Stimulated activated naive B cell treated with anti-CD40 and anti-IgM and Interleukin-4, amounts not matched to agents 10 μg/mL and 1 μg/mL and 100 μg/mL, for 72 hours (primary cell): ENCODE measurements at regions not wholly inside any gene's neighbourhood (a gene's known extent, or its start where the extent isn't known, plus 50 kb on each side); places are given as distances from the start of the nearest gene placed in this dataset.
A peak's percentile ranks its signal among the peaks of the same experiment; 100 is the strongest.

Experiments used
- ATAC-seq, 2 donors: fragments of 150-1000 bp; cut with Tn5 transposase; replicated peaks; 2 replicates each; pipeline ENCODE4 v1.10.0; 2021; ENCODE audit warnings: moderate library complexity in 1 of 2
- DNase-seq: peaks from one replicate; pipeline ENCODE4 v3.0.0; 2021
- H3K27ac Mint-ChIP-seq: one replicate; pipeline ENCODE4 v1.8.0; 2022; ENCODE audit warnings: mild to moderate bottlenecking, mixed read lengths
- H3K27me3 Mint-ChIP-seq, 2 donors: one replicate each; pipeline ENCODE4 v1.8.0; 2022; ENCODE audit warnings: mixed read lengths in 2 of 2
- H3K36me3 Mint-ChIP-seq, 2 donors: one replicate each; pipeline ENCODE4 v1.8.0; 2022; ENCODE audit warnings: mixed read lengths in 2 of 2, mild to moderate bottlenecking in 1 of 2
- H3K4me1 Mint-ChIP-seq, 2 donors: one replicate each; pipeline ENCODE4 v1.8.0; 2022; ENCODE audit warnings: mixed read lengths in 2 of 2, mild to moderate bottlenecking in 1 of 2
- H3K4me3 Mint-ChIP-seq, 2 donors: one replicate each; pipeline ENCODE4 v1.8.0; 2022; ENCODE audit warnings: mild to moderate bottlenecking in 2 of 2, mixed read lengths in 2 of 2, moderate library complexity in 1 of 2
- H3K9me3 Mint-ChIP-seq, 2 donors: one replicate each; pipeline ENCODE4 v1.8.0; 2022; ENCODE audit warnings: mixed read lengths in 2 of 2, mild to moderate bottlenecking in 1 of 2

- Mint-ChIP-seq H3K27ac (no peak overlapping the region), H3K9me3 (peaks cover 0 to 4% of the 10 kb centered on the region in 2 donors), H3K4me3 (no peak overlapping the region), H3K4me1 (no peaks in the 10 kb centered on the region), H3K27me3 (peaks cover 25 to 32% of the 10 kb centered on the region in 2 donors), H3K36me3 (no peaks in the 10 kb centered on the region)
- ATAC-seq: no peak
- DNase-seq: no peak
These were observed 68.8 kb upstream of the ATP2B2 start for GRCh38 chr3:10574101-10574620.

- Mint-ChIP-seq H3K27ac (no peak overlapping the region), H3K4me1 (no peaks in the 10 kb centered on the region), H3K27me3 (peaks cover 14 to 25% of the 10 kb centered on the region in 2 donors), H3K36me3 (no peaks in the 10 kb centered on the region), H3K4me3 (no peak overlapping the region), H3K9me3 (peaks cover 0 to 4% of the 10 kb centered on the region in 2 donors)
- ATAC-seq: no peak
- DNase-seq: no peak
These were observed 70.3 kb upstream of the ATP2B2 start for GRCh38 chr3:10575601-10576160.

- Mint-ChIP-seq H3K27ac (no peak overlapping the region), H3K27me3 (peaks cover 14 to 23% of the 10 kb centered on the region in 2 donors), H3K9me3 (no peaks in the 10 kb centered on the region), H3K4me3 (no peak overlapping the region), H3K36me3 (no peaks in the 10 kb centered on the region), H3K4me1 (no peaks in the 10 kb centered on the region)
- DNase-seq: no peak
- ATAC-seq: no peak
These were observed 72.1 kb upstream of the ATP2B2 start for GRCh38 chr3:10577486-10577885.

- Mint-ChIP-seq H3K27ac (no peak overlapping the region), H3K4me1 (no peaks in the 10 kb centered on the region), H3K36me3 (no peaks in the 10 kb centered on the region), H3K9me3 (no peaks in the 10 kb centered on the region), H3K4me3 (no peak overlapping the region), H3K27me3 (peaks cover 21 to 32% of the 10 kb centered on the region in 2 donors)
- no peak for ATAC-seq
- DNase-seq: no peak
These were observed 75.0 kb upstream of the ATP2B2 start for GRCh38 chr3:10580426-10580825.

- no peak for DNase-seq
- Mint-ChIP-seq H3K4me3 (no peak overlapping the region), H3K9me3 (no peaks in the 10 kb centered on the region), H3K4me1 (no peaks in the 10 kb centered on the region), H3K36me3 (no peaks in the 10 kb centered on the region), H3K27me3 (peaks cover 25 to 40% of the 10 kb centered on the region in 2 donors), H3K27ac (no peak overlapping the region)
- no peak for ATAC-seq
These were observed 75.9 kb upstream of the ATP2B2 start for GRCh38 chr3:10581251-10581650.

GRCh38 chr3:10581716-10582115 is 76.3 kb upstream of the ATP2B2 start:
- H3K4me1 Mint-ChIP-seq: no peaks in the 10 kb centered on the region
- H3K27ac Mint-ChIP-seq: peak overlapping the region; percentile 38
- no peak overlapping the region for H3K4me3 Mint-ChIP-seq
- no peak for ATAC-seq
- H3K27me3 Mint-ChIP-seq: peaks cover 25 to 40% of the 10 kb centered on the region in 2 donors
- DNase-seq: no peak
- no peaks in the 10 kb centered on the region for H3K9me3 Mint-ChIP-seq
- H3K36me3 Mint-ChIP-seq: no peaks in the 10 kb centered on the region

- ATAC-seq (no peak), DNase-seq (no peak)
- no peak overlapping the region for H3K4me3 Mint-ChIP-seq
- no peaks in the 10 kb centered on the region for H3K36me3 Mint-ChIP-seq
- H3K4me1 Mint-ChIP-seq: no peaks in the 10 kb centered on the region
- H3K27ac Mint-ChIP-seq: no peak overlapping the region
- H3K9me3 Mint-ChIP-seq: no peaks in the 10 kb centered on the region
- H3K27me3 Mint-ChIP-seq: peaks cover 25 to 40% of the 10 kb centered on the region in 2 donors
These were observed 77.3 kb upstream of the ATP2B2 start for GRCh38 chr3:10582733-10583132.

- H3K27me3 Mint-ChIP-seq: peaks cover 31 to 40% of the 10 kb centered on the region in 2 donors
- DNase-seq (no peak), ATAC-seq (no peak)
- no peaks in the 10 kb centered on the region for H3K9me3 Mint-ChIP-seq
- no peaks in the 10 kb centered on the region for H3K36me3 Mint-ChIP-seq
- no peaks in the 10 kb centered on the region for H3K4me1 Mint-ChIP-seq
- no peak overlapping the region for H3K27ac Mint-ChIP-seq
- H3K4me3 Mint-ChIP-seq: no peak overlapping the region
These were observed 78.7 kb upstream of the ATP2B2 start for GRCh38 chr3:10583798-10584708.

GRCh38 chr3:10585945-10586344 is 80.6 kb upstream of the ATP2B2 start:
- ATAC-seq: no peak
- no peaks in the 10 kb centered on the region for H3K4me1 Mint-ChIP-seq
- DNase-seq: no peak
- H3K4me3 Mint-ChIP-seq: no peak overlapping the region
- no peaks in the 10 kb centered on the region for H3K9me3 Mint-ChIP-seq
- H3K36me3 Mint-ChIP-seq: no peaks in the 10 kb centered on the region
- H3K27me3 Mint-ChIP-seq: peaks cover 31 to 39% of the 10 kb centered on the region in 2 donors
- H3K27ac Mint-ChIP-seq: no peak overlapping the region

GRCh38 chr3:10594915-10595314 is 89.5 kb upstream of the ATP2B2 start:
- DNase-seq (peak; percentile 13), ATAC-seq (peak in 1 of 2 donors; percentile 61)
- Mint-ChIP-seq H3K27ac (no peak overlapping the region), H3K27me3 (peaks cover 11 to 25% of the 10 kb centered on the region in 2 donors), H3K36me3 (no peaks in the 10 kb centered on the region), H3K4me3 (no peak overlapping the region), H3K9me3 (peaks cover 0 to 4% of the 10 kb centered on the region in 2 donors), H3K4me1 (no peaks in the 10 kb centered on the region)

- H3K9me3 Mint-ChIP-seq: peaks cover 0 to 4% of the 10 kb centered on the region in 2 donors
- H3K27me3 Mint-ChIP-seq: peaks cover 11 to 18% of the 10 kb centered on the region in 2 donors
- H3K4me3 Mint-ChIP-seq: no peak overlapping the region
- ATAC-seq (no peak), DNase-seq (no peak)
- H3K27ac Mint-ChIP-seq: no peak overlapping the region
- H3K4me1 Mint-ChIP-seq: no peaks in the 10 kb centered on the region
- H3K36me3 Mint-ChIP-seq: no peaks in the 10 kb centered on the region
These were observed 91.5 kb upstream of the ATP2B2 start for GRCh38 chr3:10596746-10597448.

- Mint-ChIP-seq H3K9me3 (peaks cover 0 to 4% of the 10 kb centered on the region in 2 donors), H3K4me1 (no peaks in the 10 kb centered on the region), H3K36me3 (no peaks in the 10 kb centered on the region), H3K27me3 (peaks cover 8 to 22% of the 10 kb centered on the region in 2 donors), H3K4me3 (no peak overlapping the region), H3K27ac (no peak overlapping the region)
- ATAC-seq (no peak), DNase-seq (no peak)
These were observed 92.3 kb upstream of the ATP2B2 start for GRCh38 chr3:10597733-10598132.

GRCh38 chr3:10599017-10599416 is 93.6 kb upstream of the ATP2B2 start:
- Mint-ChIP-seq H3K27ac (no peak overlapping the region), H3K36me3 (no peaks in the 10 kb centered on the region), H3K27me3 (peaks cover 6 to 23% of the 10 kb centered on the region in 2 donors), H3K4me3 (no peak overlapping the region), H3K4me1 (peaks cover under 1 to 12% of the 10 kb centered on the region in 2 donors), H3K9me3 (peaks cover 0 to 4% of the 10 kb centered on the region in 2 donors)
- ATAC-seq (no peak), DNase-seq (no peak)

- Mint-ChIP-seq H3K4me3 (no peak overlapping the region), H3K27me3 (peaks cover 11 to 27% of the 10 kb centered on the region in 2 donors), H3K36me3 (no peaks in the 10 kb centered on the region), H3K9me3 (peaks cover 0 to 4% of the 10 kb centered on the region in 2 donors), H3K4me1 (peaks cover 4 to 12% of the 10 kb centered on the region in 2 donors), H3K27ac (no peak overlapping the region)
- DNase-seq: no peak
- no peak for ATAC-seq
These were observed 94.1 kb upstream of the ATP2B2 start for GRCh38 chr3:10599444-10599843.
